H1 (cell line): ENCODE measurements at regions not wholly inside any gene's neighbourhood (a gene's known extent, or its start where the extent isn't known, plus 50 kb on each side); places are given as distances from the start of the nearest gene placed in this dataset.

ENCODE experiments used
- KDM4A ChIP-seq: IDR thresholded peaks from one replicate; pipeline ENCODE4 v1.7.1; 2012; ENCODE audit warnings: low read depth, mild to moderate bottlenecking, moderate library complexity, low read length, inconsistent platforms; ENCODE audit not compliant: severe bottlenecking

GRCh38 chr13:50156561-50157127 is 141.4 kb downstream of the KCNRG start (continued):
- TF ChIP-seq KDM4A, result no peak
